Activated CD4-positive, alpha-beta T cell treated with anti-CD3 and anti-CD28 coated beads, Interleukin-2, amount 50 U/mL, for 1 hour (primary cell): ENCODE measurements at regions not wholly inside any gene's neighbourhood (a gene's known extent, or its start where the extent isn't known, plus 50 kb on each side); places are given as distances from the start of the nearest gene placed in this dataset.

Experiments
- DNase-seq: peaks from one replicate; pipeline ENCODE4 v3.0.0-alpha.2; 2020

DNA sequence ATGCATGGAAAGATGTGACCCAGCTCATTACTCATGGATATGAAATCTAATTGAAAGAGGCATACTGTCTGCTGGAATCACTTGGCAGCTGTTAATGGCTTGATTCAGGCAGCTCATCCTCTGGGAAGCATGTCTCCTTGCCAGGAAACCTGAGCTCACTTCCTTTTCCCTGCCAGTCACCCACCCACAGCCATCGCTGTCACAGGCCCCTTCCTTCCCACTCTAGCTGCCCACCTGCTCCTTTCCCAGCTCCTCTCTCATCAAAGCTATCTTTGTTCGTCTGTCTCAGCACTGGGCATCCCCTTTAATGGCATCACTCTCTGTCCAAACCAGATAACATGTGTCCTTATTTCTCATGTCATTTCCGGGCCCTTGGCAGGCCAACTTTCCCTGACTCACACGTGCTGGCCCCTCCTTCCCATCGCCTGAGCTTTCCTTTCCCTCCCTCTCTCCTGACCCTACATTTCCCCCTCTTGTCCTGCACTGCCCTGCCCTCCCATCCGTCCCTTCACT lies 721.9 kb downstream of the TNS3 start:
- DNase-seq = no peak

- no peak for DNase-seq
These were observed 726.1 kb downstream of the TNS3 start for GRCh38 chr7:46855851-46856250.

DNA sequence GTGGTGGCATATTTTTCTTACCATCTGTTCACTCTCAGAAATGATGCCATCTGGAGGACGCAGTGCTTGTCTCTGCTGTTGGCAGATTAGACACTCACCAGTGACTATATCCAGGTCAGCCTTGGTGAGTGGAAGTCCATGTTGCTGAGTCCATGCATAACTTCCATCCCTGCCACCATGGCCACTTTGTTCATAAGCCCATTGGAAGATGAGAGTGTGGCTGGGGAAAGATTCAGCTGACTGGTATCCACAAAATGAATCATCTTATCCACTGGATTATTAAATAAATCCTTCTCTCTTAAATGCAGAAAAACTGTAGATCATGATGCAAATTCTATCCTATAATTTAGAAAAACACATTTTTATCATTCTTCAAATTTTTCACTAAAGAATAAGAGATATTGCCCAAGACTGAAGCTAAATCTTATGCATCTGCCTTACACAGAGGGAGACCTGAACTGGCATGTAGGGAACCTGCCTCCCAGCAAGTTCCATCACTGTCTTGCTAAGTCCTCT lies 726.9 kb downstream of the TNS3 start:
- no peak for DNase-seq

GRCh38 chr7:46853451-46853850 lies 728.5 kb downstream of the TNS3 start:
- DNase-seq = no peak

- DNase-seq = no peak
These were observed 729.1 kb downstream of the TNS3 start for GRCh38 chr7:46852795-46853194.

GRCh38 chr7:46850563-46851330 lies 731.2 kb downstream of the TNS3 start:
- no peak for DNase-seq

GRCh38 chr7:46848944-46849343 lies 733.0 kb downstream of the TNS3 start:
- no peak for DNase-seq

- DNase-seq = no peak
These were observed 733.6 kb downstream of the TNS3 start for GRCh38 chr7:46848311-46848710.

DNA sequence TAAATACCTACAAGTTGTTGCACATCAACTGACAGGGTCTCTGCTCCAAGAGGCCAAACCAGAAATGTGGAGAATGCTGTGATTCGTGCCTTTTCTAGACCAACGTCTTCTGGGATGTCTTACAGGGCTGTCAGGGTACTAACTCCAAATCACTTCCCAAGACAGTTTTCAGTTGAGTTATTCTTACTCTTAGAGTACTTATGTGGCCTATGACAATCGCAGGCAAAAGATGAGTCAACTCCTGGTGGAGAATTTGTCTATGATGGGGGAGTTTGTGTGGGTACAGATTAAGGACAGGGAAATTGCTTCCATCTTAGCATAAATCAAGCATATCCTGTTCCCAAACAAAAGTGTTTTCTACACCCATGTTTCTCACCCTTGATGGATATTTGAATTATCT lies 734.8 kb downstream of the TNS3 start:
- DNase-seq = no peak

DNA sequence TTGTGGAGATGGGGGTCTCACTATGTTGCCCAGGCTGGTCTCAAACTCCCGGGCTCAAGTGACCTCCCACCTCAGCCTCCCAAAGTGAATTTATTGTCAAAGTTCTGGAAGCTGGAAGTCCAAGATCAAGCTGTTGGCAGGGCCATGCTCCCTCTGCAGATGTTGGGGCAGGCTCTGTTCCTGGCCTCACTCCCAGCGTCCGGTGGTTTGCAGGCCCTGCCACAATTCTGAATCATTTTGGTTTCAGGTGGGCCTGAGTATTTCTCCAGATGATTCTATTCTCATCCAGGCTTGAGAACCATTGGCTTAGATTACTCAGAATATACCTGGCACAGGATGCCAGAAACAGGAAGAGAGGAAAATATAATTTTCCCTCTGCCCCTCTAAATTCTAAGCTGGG lies 737.4 kb downstream of the TNS3 start:
- DNase-seq = no peak

GRCh38 chr7:46841248-46841647 lies 740.7 kb downstream of the TNS3 start:
- no peak for DNase-seq

- DNase-seq = no peak
These were observed 742.3 kb downstream of the TNS3 start for GRCh38 chr7:46839651-46840050.

DNA sequence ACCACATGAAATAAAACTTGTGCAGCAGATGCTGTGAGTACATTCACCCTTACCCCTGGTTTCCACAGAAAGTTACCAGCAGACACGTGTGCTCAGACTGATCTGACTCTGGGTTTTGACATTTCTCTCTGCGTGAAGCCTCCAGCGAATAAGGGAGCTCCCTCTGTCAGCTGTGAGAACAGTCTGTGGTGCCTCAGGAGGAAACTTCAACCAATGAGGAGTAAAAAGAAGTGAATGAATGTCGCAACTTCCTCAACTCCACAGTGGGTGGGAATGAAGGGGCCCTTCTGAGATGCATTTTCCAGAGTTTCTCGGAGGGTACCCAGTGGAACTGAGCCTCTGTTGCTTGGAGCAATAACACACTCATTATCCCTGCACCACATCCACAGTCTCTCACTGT lies 743.4 kb downstream of the TNS3 start:
- no peak for DNase-seq

DNA sequence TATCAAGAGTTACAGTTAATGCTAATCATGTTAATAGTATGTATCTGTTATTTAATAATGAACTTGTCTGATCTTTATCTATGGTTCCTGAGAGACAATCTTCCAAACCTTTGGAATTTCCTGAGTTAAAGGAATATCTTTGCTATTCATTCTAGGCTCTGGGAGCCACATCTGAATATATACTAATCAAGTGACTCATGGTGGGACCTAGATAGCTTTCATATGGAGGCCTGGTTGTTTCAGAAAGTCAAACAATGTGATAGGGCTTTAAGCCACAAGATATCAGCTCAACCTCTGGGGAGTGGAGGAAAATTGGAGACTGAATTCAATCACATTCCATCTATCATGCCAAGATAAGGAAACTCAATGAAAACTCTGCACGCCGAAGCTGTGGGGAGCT lies 746.4 kb downstream of the TNS3 start:
- DNase-seq = no peak

DNA sequence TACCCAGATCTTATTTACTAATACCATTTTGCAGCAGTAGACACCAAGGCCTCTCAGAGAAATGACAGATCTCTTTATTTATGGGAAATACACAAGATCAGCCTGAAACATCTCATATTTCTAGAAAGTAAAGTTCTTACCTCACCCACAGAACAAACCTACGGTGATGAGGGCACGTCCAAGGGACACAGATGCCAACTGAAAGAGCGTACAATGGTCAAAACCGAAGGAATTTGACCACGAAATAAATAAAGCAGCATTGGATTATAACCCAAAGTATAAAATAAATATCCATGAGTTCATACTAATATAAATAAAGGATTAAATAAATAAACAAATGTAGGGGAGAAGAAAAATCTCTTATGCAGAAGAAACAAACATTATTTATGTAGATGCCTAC lies 747.0 kb downstream of the TNS3 start:
- DNase-seq = no peak

GRCh38 chr7:46833197-46833596 lies 748.7 kb downstream of the TNS3 start:
- no peak for DNase-seq

DNA sequence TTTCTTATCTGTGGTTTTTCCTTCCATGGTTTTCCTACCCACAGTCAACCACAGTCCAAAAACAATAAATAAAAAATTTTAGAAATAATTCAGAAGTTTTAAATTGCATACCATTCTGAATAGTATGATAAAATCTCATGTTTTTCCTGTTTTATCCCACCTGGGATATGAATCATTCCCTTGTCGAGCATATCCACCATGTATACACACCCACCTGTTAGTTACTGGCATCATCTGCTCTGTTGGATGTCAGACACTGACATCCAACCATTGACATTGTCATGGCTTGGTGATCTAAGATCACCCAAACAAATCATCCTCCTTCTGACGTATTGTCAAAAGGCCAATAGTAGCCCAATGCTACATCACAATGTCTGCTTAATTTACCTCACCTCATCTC lies 749.8 kb downstream of the TNS3 start:
- no peak for DNase-seq

DNA sequence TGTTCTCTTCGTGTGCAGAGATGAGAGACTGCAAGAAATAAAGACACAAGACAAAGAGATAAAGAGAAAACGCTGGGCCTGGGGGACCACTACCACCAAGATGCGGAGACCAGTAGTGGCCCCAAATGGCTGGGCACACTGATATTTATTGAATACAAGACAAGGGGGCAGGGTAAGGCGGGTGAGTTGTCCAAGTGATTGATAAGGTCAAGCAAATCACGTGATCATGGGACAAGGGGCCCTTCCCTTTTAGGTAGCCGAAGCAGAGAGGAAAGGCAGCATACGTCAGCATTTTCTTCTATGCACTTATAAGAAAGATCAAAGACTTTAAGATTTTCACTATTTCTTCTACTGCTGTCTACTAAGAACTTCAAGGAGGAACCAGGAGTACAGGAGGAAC lies 762.1 kb downstream of the TNS3 start:
- DNase-seq = no peak

- no peak for DNase-seq
These were observed 767.2 kb downstream of the TNS3 start for GRCh38 chr7:46814516-46815250.

GRCh38 chr7:46812101-46812675 lies 769.7 kb downstream of the TNS3 start:
- no peak for DNase-seq

DNA sequence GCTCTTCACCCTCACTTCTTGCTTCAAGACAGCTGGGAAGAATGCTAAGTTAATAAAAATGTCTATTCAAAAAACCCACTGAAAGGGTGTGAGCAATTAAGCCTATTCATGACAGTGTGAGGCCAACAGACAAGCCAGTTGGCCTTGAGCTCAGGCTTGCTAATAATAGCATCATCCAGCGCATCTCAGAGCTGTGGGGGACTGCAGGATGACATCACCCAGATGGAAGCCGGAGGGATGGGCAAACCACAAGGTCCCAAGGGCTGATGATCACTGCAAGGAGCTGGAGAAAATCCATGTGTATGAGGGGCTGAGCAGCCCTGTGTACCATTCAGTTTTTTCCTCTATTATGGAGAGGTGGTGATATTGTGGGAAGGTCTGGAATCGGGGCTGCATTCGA lies 770.4 kb downstream of the TNS3 start:
- DNase-seq = no peak

DNA sequence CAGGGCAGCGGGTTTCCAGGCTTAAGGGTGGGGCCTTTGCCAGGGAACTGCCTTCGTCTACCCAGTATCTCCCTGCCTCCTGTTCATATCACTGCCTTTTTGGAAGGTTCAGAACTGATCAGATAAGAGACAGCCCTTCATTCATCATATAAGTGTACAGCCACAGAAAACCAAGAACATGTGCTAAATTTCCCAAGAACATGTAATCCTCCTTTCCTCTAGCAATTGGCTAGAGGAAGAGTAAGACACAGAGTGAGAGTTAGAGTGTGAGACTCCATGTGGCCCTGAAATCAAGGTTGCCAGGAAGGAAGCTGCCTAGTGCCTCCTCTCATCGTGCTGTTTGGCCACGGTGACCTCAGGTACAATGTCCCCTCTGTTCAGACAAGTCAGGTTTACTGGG lies 770.9 kb downstream of the TNS3 start:
- no peak for DNase-seq

DNA sequence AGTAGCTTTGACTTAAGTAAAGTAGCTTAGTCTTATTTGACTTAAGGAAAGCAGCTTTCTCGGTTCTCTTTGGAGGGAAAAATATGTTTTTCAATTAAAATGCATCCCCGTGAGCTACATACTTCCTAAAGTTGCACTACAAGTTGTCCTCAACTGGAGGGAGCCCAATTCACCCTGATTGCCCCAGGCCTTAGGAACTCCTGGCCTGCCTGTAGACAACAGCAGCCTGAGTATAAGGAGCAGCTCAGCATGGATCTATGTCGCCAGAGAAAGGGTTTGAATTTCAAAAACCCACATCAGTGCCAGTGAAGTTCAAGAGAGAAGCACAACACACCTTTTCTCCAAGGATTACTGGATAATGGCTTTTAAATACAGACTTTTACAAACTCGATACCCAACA lies 772.0 kb downstream of the TNS3 start:
- DNase-seq = no peak

GRCh38 chr7:46806856-46807255 lies 775.1 kb downstream of the TNS3 start:
- DNase-seq = no peak
